HG03442 (cell line): ENCODE measurements at regions not wholly inside any gene's neighbourhood (a gene's known extent, or its start where the extent isn't known, plus 50 kb on each side); places are given as distances from the start of the nearest gene placed in this dataset.

Experiments used
- ATAC-seq: cut with Tn5 transposase; IDR thresholded peaks from one replicate; pipeline ENCODE4 v1.9.1; 2021; ENCODE audit warnings: mild to moderate bottlenecking, moderate library complexity; ENCODE audit not compliant: unreplicated experiment

GRCh38 chr9:115912086-115912485 lies 241.5 kb upstream of the PAPPA start:
- no peak for ATAC-seq

- no peak for ATAC-seq
Measured at GRCh38 chr9:115913696-115914095, 239.9 kb upstream of the PAPPA start.

- no peak for ATAC-seq
Measured at GRCh38 chr9:115914291-115914690, 239.3 kb upstream of the PAPPA start.

GRCh38 chr9:115921301-115921700 lies 232.3 kb upstream of the PAPPA start:
- no peak for ATAC-seq

GRCh38 chr9:115922444-115922843 lies 231.1 kb upstream of the PAPPA start:
- no peak for ATAC-seq

- ATAC-seq: no peak
Measured at GRCh38 chr9:115923410-115923809, 230.2 kb upstream of the PAPPA start.

GRCh38 chr9:115923903-115924668 lies 229.5 kb upstream of the PAPPA start:
- no peak for ATAC-seq

- no peak for ATAC-seq
Measured at GRCh38 chr9:115924669-115924987, 229.0 kb upstream of the PAPPA start.

- ATAC-seq: no peak
Measured at GRCh38 chr9:115925424-115925823, 228.2 kb upstream of the PAPPA start.

GRCh38 chr9:115930472-115930871 lies 223.1 kb upstream of the PAPPA start:
- no peak for ATAC-seq

- no peak for ATAC-seq
Measured at GRCh38 chr9:115938479-115938878, 215.1 kb upstream of the PAPPA start.

GRCh38 chr9:115939065-115939765 lies 214.4 kb upstream of the PAPPA start:
- no peak for ATAC-seq

- no peak for ATAC-seq
Measured at GRCh38 chr9:115941561-115942315, 211.9 kb upstream of the PAPPA start.

GRCh38 chr9:115943431-115944165 lies 210.0 kb upstream of the PAPPA start:
- no peak for ATAC-seq

GRCh38 chr9:115944166-115944948 lies 209.2 kb upstream of the PAPPA start:
- ATAC-seq: no peak

GRCh38 chr9:115945009-115945431 lies 208.6 kb upstream of the PAPPA start:
- no peak for ATAC-seq

- no peak for ATAC-seq
Measured at GRCh38 chr9:115946530-115946929, 207.1 kb upstream of the PAPPA start.

- ATAC-seq: no peak
Measured at GRCh38 chr9:115951977-115952376, 201.6 kb upstream of the PAPPA start.

- no peak for ATAC-seq
Measured at GRCh38 chr9:115952430-115953292, 200.9 kb upstream of the PAPPA start.
